Spleen (tissue), 11 donors: ENCODE measurements at regions not wholly inside any gene's neighbourhood (a gene's known extent, or its start where the extent isn't known, plus 50 kb on each side); places are given as distances from the start of the nearest gene placed in this dataset.

Source experiments
- DNase-seq: peaks from one replicate; pipeline ENCODE4 v3.0.0-alpha.2; 2020
- H3K27ac ChIP-seq, 8 donors: fragments of 200-600 bp; sonication (generic) in 7 of 8; 1 replicate in 4 of 8; 2 replicates in 4 of 8; pipeline versions ENCODE4 v1.5.0 to v1.8.0; 2016 to 2021; ENCODE audit warnings: inconsistent platforms in 4 of 8, mild to moderate bottlenecking in 4 of 8, moderate library complexity in 1 of 8
- H3K27me3 ChIP-seq, 7 donors: fragments of 200-600 bp; sonication (generic) in 6 of 7; replicated peaks in 1 of 7; 1 replicate in 4 of 7; 2 replicates in 3 of 7; pipeline versions ENCODE4 v1.5.0 to v1.8.0; 2016 to 2021; ENCODE audit warnings: inconsistent platforms in 3 of 7, mild to moderate bottlenecking in 1 of 7
- H3K36me3 ChIP-seq, 6 donors: fragments of 200-600 bp; sonication (generic) in 5 of 6; 1 replicate in 4 of 6; 2 replicates in 2 of 6; pipeline versions ENCODE4 v1.5.0 to v1.8.0; 2016 to 2021; ENCODE audit warnings: inconsistent platforms in 2 of 6
- H3K4me1 ChIP-seq, 6 donors: fragments of 200-600 bp; sonication (generic) in 5 of 6; 1 replicate in 3 of 6; 2 replicates in 3 of 6; pipeline versions ENCODE4 v1.5.0 to v1.8.0; 2016 to 2021; ENCODE audit warnings: inconsistent platforms in 3 of 6
- H3K4me3 ChIP-seq, 8 donors: fragments of 200-600 bp; sonication (generic) in 7 of 8; 1 replicate in 4 of 8; 2 replicates in 4 of 8; pipeline versions ENCODE4 v1.5.0 to v1.8.0; 2016 to 2021; ENCODE audit warnings: inconsistent platforms in 4 of 8, mild to moderate bottlenecking in 4 of 8, moderate library complexity in 2 of 8
- H3K9me3 ChIP-seq, 8 donors: fragments of 200-600 bp; sonication (generic) in 7 of 8; 1 replicate in 4 of 8; 2 replicates in 4 of 8; pipeline versions ENCODE4 v1.5.0 to v1.8.0; 2016 to 2021; ENCODE audit warnings: inconsistent platforms in 4 of 8
- CTCF ChIP-seq, 11 experiments: fragments of 200-600 bp in 7 of 11; fragments of 450-650 bp in 4 of 11; sonication (generic) in 4 of 11; IDR thresholded peaks in 8 of 11; conservative IDR thresholded peaks in 3 of 11; 1 replicate in 7 of 11; 2 replicates in 4 of 11; pipeline versions ENCODE4 v1.4.0 to v1.8.0; 2016 to 2021; ENCODE audit warnings: antibody characterized with exemption in 11 of 11, inconsistent platforms in 4 of 11, mild to moderate bottlenecking in 1 of 11
- POLR2AphosphoS5 ChIP-seq, 3 donors: sonication (generic); formaldehyde crosslinking; IDR thresholded peaks; one replicate each; pipeline ENCODE4 v1.5.1; 2017; ENCODE audit warnings: antibody characterized with exemption in 3 of 3
- WGBS, 5 donors: extraction: QIAGEN DNeasy Blood & Tissue Kit in 3 of 5; methylation state at CpG; one replicate each; pipeline versions ENCODE4 v1.1.5 to v1.1.7; 2013 to 2018; 5-methylcytosine and 5-hydroxymethylcytosine counted together
- intact Hi-C: fragments of 100-400 bp; cut with DNase I; formaldehyde crosslinking; loops from one replicate; pipeline ENCODE4 v1.15.0; 2023; ENCODE audit warnings: low total_unique reads
- small RNA-seq, 4 donors: library from RNA; depleted of rRNA; stranded (forward); fragments of <200 nt; gene quantifications; one replicate each; pipeline ENCODE3, GENCODE V24; 2016
- donor health status: healthy with polysubstance abuse.
- donor health status: DM: no; HTN: no; CAD: no; lungs with moderate emphysema.
- donor health status: DM: no; HTN: no; CAD: no.
- donor health status: Bipolar disorder and iron deficiency.
- donor health status: healthy.
- donor health status: DM: no; HTN: no; CAD: no.
- donor health status: DM: yes; HTN: yes; CAD: no.

- WGBS, 5 donors: 75 to 84% (median 82%) methylated on average over 4 of the region's 4 CpGs
- H3K27ac ChIP-seq: no peak overlapping the region
These were observed 50.9 kb upstream of the KCNH5 start for GRCh38 chr14:63096186-63096585.

More at GRCh38 chr14:63096186-63096585, 50.9 kb upstream of the KCNH5 start:
- no peaks in the 10 kb centered on the region for H3K27me3 ChIP-seq
- no peak for DNase-seq
- no peaks in the 10 kb centered on the region for H3K9me3 ChIP-seq
- intact Hi-C loops: no loop called here
- no peak overlapping the region for H3K4me3 ChIP-seq
- no peaks in the 10 kb centered on the region for H3K4me1 ChIP-seq
- no peaks in the 10 kb centered on the region for H3K36me3 ChIP-seq
- TF ChIP-seq POLR2AphosphoS5 (IDR thresholded peaks at IDR 0.05) (no peak), CTCF (IDR thresholded peaks at IDR 0.05 in 8 of 11, conservative IDR thresholded peaks at IDR 0.05 in 3 of 11) (no peak)

Small RNA genes in the stretch of these regions (small RNA-seq; reads per million reads assigned to genes)
- 0 reads per million in 4 donors for gene PARP1P2
